H1 (cell line): ENCODE measurements at regions not wholly inside any gene's neighbourhood (a gene's known extent, or its start where the extent isn't known, plus 50 kb on each side); places are given as distances from the start of the nearest gene placed in this dataset.

ENCODE experiments used
- CHD1 ChIP-seq: IDR thresholded peaks from 2 replicates; pipeline ENCODE4 v1.6.1; 2012; ENCODE audit warnings: low read depth, low read length, improper control_type of control experiment
- CHD2 ChIP-seq: IDR thresholded peaks from 2 replicates; pipeline ENCODE4 v1.6.1; 2012; ENCODE audit warnings: low read length, improper control_type of control experiment
- FOSL1 ChIP-seq: IDR thresholded peaks from 2 replicates; pipeline ENCODE4 v1.6.1; 2011; ENCODE audit warnings: mild to moderate bottlenecking, low read depth, low read length, moderate library complexity; ENCODE audit not compliant: insufficient read depth
- JUND ChIP-seq: IDR thresholded peaks from 2 replicates; pipeline ENCODE4 v1.6.1; 2011; ENCODE audit warnings: mild to moderate bottlenecking, improper control_type of control experiment, low read length

DNA sequence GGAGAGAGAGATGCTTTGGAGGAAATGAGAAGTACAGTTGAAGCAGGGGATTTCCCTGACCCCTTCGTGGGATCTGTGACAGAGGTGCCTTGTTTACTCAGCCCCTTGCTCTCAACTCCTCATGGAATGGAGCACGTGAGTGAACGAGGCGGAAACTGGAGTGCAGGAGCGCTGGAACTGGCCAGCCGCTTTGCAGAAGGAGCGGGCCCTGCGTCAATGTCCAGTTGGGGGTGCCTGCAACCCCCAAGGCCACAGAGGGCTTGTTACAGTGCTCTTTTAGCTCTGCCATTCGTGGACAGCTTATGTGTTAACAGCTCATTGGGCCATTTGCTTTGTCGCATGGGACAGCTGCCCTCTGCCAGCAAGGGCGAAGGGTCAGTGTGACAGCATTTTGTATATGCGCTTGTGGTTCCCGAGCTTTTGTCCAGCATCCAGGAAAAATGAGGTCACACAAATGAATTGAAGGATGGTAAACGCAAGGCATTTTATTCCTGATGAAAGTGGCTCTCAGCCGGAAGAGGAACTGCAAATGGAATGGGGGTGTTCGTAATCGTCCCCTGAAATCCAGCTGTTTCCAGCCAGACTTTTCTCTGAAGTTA, 1395.1 kb downstream of the CDH8 start (continued):
- TF ChIP-seq CHD1 (no peak), FOSL1 (no peak), CHD2 (no peak), JUND (no peak)
